OCI-LY7 (cell line): ENCODE measurements at regions not wholly inside any gene's neighbourhood (a gene's known extent, or its start where the extent isn't known, plus 50 kb on each side); places are given as distances from the start of the nearest gene placed in this dataset.

Source experiments
- BruUV-seq: library from RNA; stranded (reverse); fragments of 400-500 nt; replicated peaks from 2 replicates; lab custom pipeline; 2021; lab: Mats Ljungman, UMichigan
- CTCF ChIA-PET: fragments of 300-600 bp; sonication (Branson Sonifier 250); formaldehyde crosslinking; loops from one replicate; lab custom pipeline; 2022; ENCODE audit warnings: antibody characterized with exemption; ENCODE audit not compliant: unreplicated experiment; lab: Charles Lee
- POLR2A ChIA-PET: fragments of 300-600 bp; sonication (Branson Sonifier 250); formaldehyde crosslinking; loops from one replicate; lab custom pipeline; 2022; ENCODE audit warnings: antibody characterized with exemption; lab: Charles Lee
- DNase-seq: peaks from one replicate; pipeline ENCODE4 v3.0.0-alpha.2; 2015; ENCODE audit warnings: low spot score
- H2AFZ ChIP-seq: fragments of 200-600 bp; sonication (generic), shearing (Covaris generic); 2 replicates; pipeline ENCODE4 v1.6.1; 2014; ENCODE audit warnings: mild to moderate bottlenecking, antibody characterized with exemption, low read length, moderate library complexity
- H3K27ac ChIP-seq: fragments of 200-600 bp; sonication (generic); 2 replicates; pipeline ENCODE4 v1.5.1; 2014; ENCODE audit warnings: mixed run types, low read depth, mild to moderate bottlenecking, moderate library complexity, low read length, inconsistent platforms; ENCODE audit not compliant: poor library complexity, severe bottlenecking
- H3K36me3 ChIP-seq: fragments of 200-600 bp; sonication (generic); 2 replicates; pipeline ENCODE4 v1.6.1; 2014; ENCODE audit warnings: mild to moderate bottlenecking, antibody characterized with exemption, low read length, moderate library complexity, mixed read lengths; ENCODE audit not compliant: insufficient read depth
- H3K4me1 ChIP-seq: fragments of 200-600 bp; sonication (generic); 2 replicates; pipeline ENCODE4 v1.5.1; 2014; ENCODE audit warnings: mild to moderate bottlenecking, low read length; ENCODE audit not compliant: insufficient read depth, poor library complexity, severe bottlenecking
- H3K4me2 ChIP-seq: fragments of 200-600 bp; sonication (generic); 2 replicates; pipeline ENCODE4 v1.6.1; 2014; ENCODE audit warnings: mild to moderate bottlenecking, low read length
- H3K4me3 ChIP-seq: fragments of 200-600 bp; sonication (generic); 2 replicates; pipeline ENCODE4 v1.5.1; 2014; ENCODE audit warnings: mild to moderate bottlenecking, low read depth, low read length; ENCODE audit not compliant: poor library complexity, severe bottlenecking
- H3K79me2 ChIP-seq: fragments of 200-600 bp; sonication (generic); 2 replicates; pipeline ENCODE4 v1.6.1; 2016; ENCODE audit warnings: low read depth, mild to moderate bottlenecking, low read length, moderate library complexity, mixed read lengths; ENCODE audit not compliant: insufficient read depth
- H3K9me2 ChIP-seq: fragments of 200-600 bp; sonication (generic); 2 replicates; pipeline ENCODE4 v1.6.1; 2016; ENCODE audit warnings: mild to moderate bottlenecking, low read length, mixed read lengths; ENCODE audit not compliant: insufficient read depth
- H3K9me3 ChIP-seq: fragments of 200-600 bp; sonication (generic); 2 replicates; pipeline ENCODE4 v1.6.1; 2014; ENCODE audit warnings: mild to moderate bottlenecking, mixed run types, low read length, mixed read lengths
- H4K20me1 ChIP-seq: fragments of 200-600 bp; sonication (generic); 2 replicates; pipeline ENCODE4 v1.6.1; 2014; ENCODE audit warnings: mild to moderate bottlenecking, antibody characterized with exemption, low read length, moderate library complexity, mixed read lengths; ENCODE audit not compliant: insufficient read depth
- CTCF ChIP-seq: fragments of 200-600 bp; sonication (generic); conservative IDR thresholded peaks from 2 replicates; pipeline ENCODE4 v1.5.1; 2014; ENCODE audit warnings: mild to moderate bottlenecking, antibody characterized with exemption, low read length, moderate library complexity, mixed read lengths
- EZH2phosphoT487 ChIP-seq: fragments of 200-600 bp; sonication (generic); IDR thresholded peaks from 2 replicates; pipeline ENCODE4 v1.6.1; 2018; ENCODE audit warnings: low read depth, borderline replicate concordance, mild to moderate bottlenecking, mixed run types, antibody characterized with exemption, low read length, moderate library complexity, mixed read lengths
- intact Hi-C: fragments of 100-400 bp; cut with micrococcal nuclease; formaldehyde crosslinking; loops from one replicate; pipeline ENCODE4 v1.10.0; 2022; ENCODE audit not compliant: unreplicated experiment

GRCh38 chr6:21531393-21531792, 62.2 kb upstream of the SOX4 start:
- no peaks in the 10 kb centered on the region for H3K4me1 ChIP-seq
- CTCF ChIA-PET, result no interaction called here
- POLR2A ChIA-PET, result no interaction called here

GRCh38 chr6:21533678-21534077, 59.9 kb upstream of the SOX4 start:
- no peaks in the 10 kb centered on the region for H3K9me2 ChIP-seq
- H4K20me1 ChIP-seq, result no peaks in the 10 kb centered on the region
- H3K27ac ChIP-seq, result no peak overlapping the region
- no peaks in the 10 kb centered on the region for H3K4me1 ChIP-seq
- H3K9me3 ChIP-seq, result no peaks in the 10 kb centered on the region
- no peak for DNase-seq
- no peak overlapping the region for H3K4me2 ChIP-seq
- BruUV-seq, result no TSS peak
- H3K79me2 ChIP-seq, result no peaks in the 10 kb centered on the region
- H3K36me3 ChIP-seq, result no peaks in the 10 kb centered on the region
- no peak overlapping the region for H3K4me3 ChIP-seq
- ChIA-PET CTCF (no interaction called here), POLR2A (no interaction called here)
- intact Hi-C loops, result no loop called here
- no peak overlapping the region for H2AFZ ChIP-seq
- no peak for TF ChIP-seq EZH2phosphoT487

More at GRCh38 chr6:21531393-21531792, 62.2 kb upstream of the SOX4 start:
- TF ChIP-seq CTCF, result no peak
- no peak for TF ChIP-seq EZH2phosphoT487
- Histone ChIP-seq H3K4me3 (no peak overlapping the region), H3K79me2 (no peaks in the 10 kb centered on the region), H3K36me3 (no peaks in the 10 kb centered on the region), H2AFZ (no peak overlapping the region), H3K9me2 (no peaks in the 10 kb centered on the region), H4K20me1 (no peaks in the 10 kb centered on the region), H3K9me3 (no peaks in the 10 kb centered on the region), H3K4me2 (no peak overlapping the region), H3K27ac (no peak overlapping the region)
- BruUV-seq, result no TSS peak
- DNase-seq, result no peak
- intact Hi-C loops, result no loop called here

- H4K20me1 ChIP-seq, result no peaks in the 10 kb centered on the region
- no peak overlapping the region for H3K4me2 ChIP-seq
- TF ChIP-seq CTCF, result no peak
- no peak for TF ChIP-seq EZH2phosphoT487
- DNase-seq, result no peak
- H3K9me3 ChIP-seq, result no peaks in the 10 kb centered on the region
- ChIA-PET POLR2A (no interaction called here), CTCF (no interaction called here)
- H3K4me3 ChIP-seq, result no peak overlapping the region
- no peaks in the 10 kb centered on the region for H3K4me1 ChIP-seq
- H3K79me2 ChIP-seq, result no peaks in the 10 kb centered on the region
- H3K27ac ChIP-seq, result no peak overlapping the region
- BruUV-seq, result no TSS peak
- intact Hi-C loops, result no loop called here
- no peaks in the 10 kb centered on the region for H3K36me3 ChIP-seq
- H2AFZ ChIP-seq, result no peak overlapping the region
- no peaks in the 10 kb centered on the region for H3K9me2 ChIP-seq
Measured at GRCh38 chr6:21536280-21536766, 57.2 kb upstream of the SOX4 start.
